Kidney epithelial cell (primary cell): ENCODE measurements at regions not wholly inside any gene's neighbourhood (a gene's known extent, or its start where the extent isn't known, plus 50 kb on each side); places are given as distances from the start of the nearest gene placed in this dataset.

Source experiments
- DNase-seq: peaks from one replicate; pipeline ENCODE4 v3.0.0-alpha.2; 2010; ENCODE audit warnings: low read depth
- H3K27me3 ChIP-seq: 2 replicates; pipeline ENCODE4 v1.6.0; 2011; ENCODE audit warnings: low read length; ENCODE audit not compliant: control insufficient read depth, insufficient read depth
- H3K36me3 ChIP-seq: 2 replicates; pipeline ENCODE4 v1.5.1; 2011; ENCODE audit warnings: low read length; ENCODE audit not compliant: control insufficient read depth, insufficient read depth
- H3K4me3 ChIP-seq: 2 replicates; pipeline ENCODE4 v1.5.1; 2011; ENCODE audit warnings: low read depth, mild to moderate bottlenecking, control low read depth, low read length
- CTCF ChIP-seq: IDR thresholded peaks from 2 replicates; pipeline ENCODE4 v1.5.1; 2011; ENCODE audit warnings: mild to moderate bottlenecking, moderate library complexity, low read length, control low read depth, inconsistent platforms; ENCODE audit not compliant: insufficient read depth, poor library complexity, severe bottlenecking

- no peaks in the 10 kb centered on the region for H3K36me3 ChIP-seq
- no peak overlapping the region for H3K4me3 ChIP-seq
- DNase-seq = no peak
- TF ChIP-seq CTCF = no peak
- H3K27me3 ChIP-seq = no peaks in the 10 kb centered on the region
These were observed 173.1 kb downstream of the SYK start for GRCh38 chr9:90974643-90975245.

- DNase-seq = no peak
- H3K27me3 ChIP-seq = no peaks in the 10 kb centered on the region
- no peak for TF ChIP-seq CTCF
- no peaks in the 10 kb centered on the region for H3K36me3 ChIP-seq
- H3K4me3 ChIP-seq = no peak overlapping the region
These were observed 174.3 kb downstream of the SYK start for GRCh38 chr9:90975781-90976538.

- TF ChIP-seq CTCF = no peak
- DNase-seq = no peak
- no peaks in the 10 kb centered on the region for H3K27me3 ChIP-seq
- no peak overlapping the region for H3K4me3 ChIP-seq
- no peaks in the 10 kb centered on the region for H3K36me3 ChIP-seq
These were observed 177.5 kb downstream of the SYK start for GRCh38 chr9:90979138-90979551.

- Histone ChIP-seq H3K36me3 (no peaks in the 10 kb centered on the region), H3K4me3 (no peak overlapping the region), H3K27me3 (no peaks in the 10 kb centered on the region)
- no peak for DNase-seq
- no peak for TF ChIP-seq CTCF
These were observed 178.0 kb downstream of the SYK start for GRCh38 chr9:90979639-90980038.

- no peak for TF ChIP-seq CTCF
- Histone ChIP-seq H3K27me3 (no peaks in the 10 kb centered on the region), H3K36me3 (no peaks in the 10 kb centered on the region), H3K4me3 (no peak overlapping the region)
- DNase-seq = no peak
These were observed 180.1 kb downstream of the SYK start for GRCh38 chr9:90981726-90982125.
